ENCODE measurements at regions not wholly inside any gene's neighbourhood (a gene's known extent, or its start where the extent isn't known, plus 50 kb on each side); places are given as distances from the start of the nearest gene placed in this dataset.

DNA sequence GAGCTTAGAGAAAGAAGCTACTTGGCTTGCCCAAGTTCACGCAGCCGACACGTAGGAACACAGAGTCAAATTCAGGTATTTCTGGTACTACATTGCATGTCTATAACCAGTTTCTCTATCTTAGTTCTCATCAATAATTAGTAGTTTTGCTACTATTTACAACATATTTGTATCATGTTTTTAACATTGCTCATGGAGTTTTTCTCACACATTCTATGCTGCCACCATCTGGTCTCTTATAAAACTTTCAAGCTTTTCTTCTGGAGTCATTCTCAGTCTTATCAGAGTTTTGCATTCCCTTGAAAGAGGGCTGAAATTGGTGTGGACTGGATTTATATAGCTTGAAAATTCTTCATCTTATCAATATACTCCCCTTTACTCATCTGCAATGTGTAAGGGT lies 118.8 kb upstream of the PALMD start:
- no peak for TF ChIP-seq Cebpa-rat (IDR thresholded peaks at IDR 0.05)
- H3K4me2 ChIP-seq, result no peak overlapping the region

DNA sequence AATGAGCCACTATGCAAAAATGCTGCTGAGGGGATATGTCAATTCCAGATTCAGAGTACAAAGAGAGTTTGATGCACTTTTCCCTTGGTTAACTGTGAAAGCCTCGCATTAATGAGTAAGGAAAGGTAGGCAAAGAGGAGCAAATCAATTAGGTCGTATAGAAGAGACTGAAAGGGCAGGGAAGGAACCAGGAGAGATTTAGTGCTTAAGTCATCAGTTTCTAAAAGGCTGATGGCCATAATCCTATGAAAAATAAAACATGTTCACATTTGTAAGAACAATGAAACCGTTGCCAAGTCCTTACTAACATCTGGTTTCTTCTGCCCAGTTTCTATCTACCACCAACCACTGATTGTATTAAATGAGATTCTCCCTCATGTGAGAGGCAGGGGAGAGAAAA lies 118.4 kb upstream of the PALMD start:
- TF ChIP-seq Cebpa-rat (IDR thresholded peaks at IDR 0.05), result no peak
- no peak overlapping the region for H3K4me3 ChIP-seq
- no peaks in the 10 kb centered on the region for H3K36me3 ChIP-seq
- no peaks in the 10 kb centered on the region for H4K20me1 ChIP-seq
- no peak overlapping the region for H3K4me2 ChIP-seq
- no peak overlapping the region for H3K27ac ChIP-seq
- H3K9ac ChIP-seq, result no peak overlapping the region
- H3K9me3 ChIP-seq (replicated peaks in 1 of 11), result no peaks in the 10 kb centered on the region
- H3K27me3 ChIP-seq, result no peaks in the 10 kb centered on the region
- no peaks in the 10 kb centered on the region for H3K4me1 ChIP-seq

More for the DNA sequence above, 118.8 kb upstream of the PALMD start:
- Histone ChIP-seq H4K20me1 (no peaks in the 10 kb centered on the region), H3K9ac (no peak overlapping the region), H3K9me3 (replicated peaks in 1 of 11) (no peaks in the 10 kb centered on the region), H3K27me3 (no peaks in the 10 kb centered on the region), H3K27ac (no peak overlapping the region), H3K36me3 (no peaks in the 10 kb centered on the region), H3K4me1 (no peaks in the 10 kb centered on the region), H3K4me3 (no peak overlapping the region)

DNA sequence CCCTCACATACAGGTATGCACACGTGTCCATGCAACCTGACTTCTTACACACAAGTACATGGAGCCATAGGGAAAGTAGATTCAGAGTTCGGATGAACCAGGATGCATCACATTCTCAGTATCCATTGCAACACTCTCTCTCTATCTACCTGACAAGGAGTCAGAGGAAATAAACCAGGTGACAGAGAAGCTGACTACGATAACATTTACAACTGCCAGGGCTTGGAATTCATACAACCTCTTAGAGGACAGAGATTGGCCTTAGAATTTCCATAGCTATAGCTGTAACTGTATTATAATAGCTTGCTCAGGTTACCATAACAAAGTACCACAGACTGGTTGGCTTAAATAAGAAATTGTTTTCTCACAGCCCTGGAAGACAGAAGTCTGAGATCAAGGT lies 116.9 kb upstream of the PALMD start:
- Histone ChIP-seq H3K9ac (no peak overlapping the region), H3K9me3 (replicated peaks in 1 of 11) (no peaks in the 10 kb centered on the region), H3K4me3 (no peak overlapping the region), H3K4me1 (no peaks in the 10 kb centered on the region), H3K27ac (no peak overlapping the region), H3K27me3 (no peaks in the 10 kb centered on the region), H4K20me1 (no peaks in the 10 kb centered on the region), H3K36me3 (no peaks in the 10 kb centered on the region), H3K4me2 (no peak overlapping the region)
- TF ChIP-seq Cebpa-rat (IDR thresholded peaks at IDR 0.05), result no peak

DNA sequence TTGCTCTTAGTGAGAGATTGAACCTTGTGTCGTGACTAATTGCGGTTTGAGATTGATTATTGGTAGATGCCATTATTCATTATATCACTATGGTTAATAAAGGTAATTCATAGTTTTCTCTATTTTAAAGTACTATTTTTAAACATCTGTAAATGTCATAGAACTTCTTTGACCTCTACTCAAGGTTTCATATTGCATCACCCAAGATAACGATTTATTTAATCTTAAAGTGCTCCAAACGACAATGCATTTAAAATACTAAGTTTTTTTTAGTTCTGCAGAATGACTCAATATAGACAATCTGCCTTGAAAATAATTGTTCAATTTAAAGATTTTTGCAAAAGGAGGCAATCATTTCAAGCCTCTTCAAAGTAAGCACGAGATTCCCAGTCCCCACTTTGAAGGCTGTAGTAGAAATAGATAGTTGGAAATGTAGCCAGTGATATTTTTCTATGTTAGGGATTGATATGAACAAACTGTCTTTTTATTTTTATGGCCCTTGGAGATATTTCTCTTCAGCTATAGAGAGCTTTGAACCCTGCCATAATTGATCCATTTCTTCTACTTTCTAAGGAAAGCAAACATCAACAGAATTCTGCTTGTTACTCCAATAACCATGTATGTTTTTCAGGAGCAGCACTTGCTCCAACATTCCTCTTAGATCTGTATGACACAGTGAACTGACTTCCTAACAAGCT lies 114.2 kb upstream of the PALMD start:
- no peak overlapping the region for H3K4me3 ChIP-seq
- H3K9ac ChIP-seq, result no peak overlapping the region
- no peaks in the 10 kb centered on the region for H4K20me1 ChIP-seq
- no peak for TF ChIP-seq Cebpa-rat (IDR thresholded peaks at IDR 0.05)
- no peaks in the 10 kb centered on the region for H3K9me3 ChIP-seq (replicated peaks in 1 of 11)
- H3K4me2 ChIP-seq, result no peak overlapping the region
- no peaks in the 10 kb centered on the region for H3K27me3 ChIP-seq
- no peak overlapping the region for H3K27ac ChIP-seq
- no peaks in the 10 kb centered on the region for H3K4me1 ChIP-seq
- H3K36me3 ChIP-seq, result no peaks in the 10 kb centered on the region

DNA sequence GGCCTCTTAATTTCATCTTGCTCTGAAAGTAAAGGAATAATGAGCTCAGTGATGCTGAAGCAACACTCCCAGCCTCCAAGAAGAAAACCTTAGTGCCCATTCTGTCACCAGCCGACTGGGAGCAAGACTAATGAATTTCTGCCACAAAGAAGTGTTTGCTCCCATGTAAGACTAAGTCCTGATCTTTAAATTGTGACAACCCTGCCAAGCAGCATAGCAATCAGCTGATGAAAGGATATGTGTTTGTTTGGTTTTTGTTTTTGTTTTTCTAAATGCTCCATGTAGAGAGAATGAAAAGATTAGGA lies 113.7 kb upstream of the PALMD start:
- no peaks in the 10 kb centered on the region for H3K9me3 ChIP-seq (replicated peaks in 1 of 11)
- no peak overlapping the region for H3K4me2 ChIP-seq
- H4K20me1 ChIP-seq, result no peaks in the 10 kb centered on the region
- no peaks in the 10 kb centered on the region for H3K4me1 ChIP-seq
- H3K4me3 ChIP-seq, result no peak overlapping the region
- no peak for TF ChIP-seq Cebpa-rat (IDR thresholded peaks at IDR 0.05)
- no peaks in the 10 kb centered on the region for H3K36me3 ChIP-seq
- H3K9ac ChIP-seq, result no peak overlapping the region
- no peaks in the 10 kb centered on the region for H3K27me3 ChIP-seq
- no peak overlapping the region for H3K27ac ChIP-seq

DNA sequence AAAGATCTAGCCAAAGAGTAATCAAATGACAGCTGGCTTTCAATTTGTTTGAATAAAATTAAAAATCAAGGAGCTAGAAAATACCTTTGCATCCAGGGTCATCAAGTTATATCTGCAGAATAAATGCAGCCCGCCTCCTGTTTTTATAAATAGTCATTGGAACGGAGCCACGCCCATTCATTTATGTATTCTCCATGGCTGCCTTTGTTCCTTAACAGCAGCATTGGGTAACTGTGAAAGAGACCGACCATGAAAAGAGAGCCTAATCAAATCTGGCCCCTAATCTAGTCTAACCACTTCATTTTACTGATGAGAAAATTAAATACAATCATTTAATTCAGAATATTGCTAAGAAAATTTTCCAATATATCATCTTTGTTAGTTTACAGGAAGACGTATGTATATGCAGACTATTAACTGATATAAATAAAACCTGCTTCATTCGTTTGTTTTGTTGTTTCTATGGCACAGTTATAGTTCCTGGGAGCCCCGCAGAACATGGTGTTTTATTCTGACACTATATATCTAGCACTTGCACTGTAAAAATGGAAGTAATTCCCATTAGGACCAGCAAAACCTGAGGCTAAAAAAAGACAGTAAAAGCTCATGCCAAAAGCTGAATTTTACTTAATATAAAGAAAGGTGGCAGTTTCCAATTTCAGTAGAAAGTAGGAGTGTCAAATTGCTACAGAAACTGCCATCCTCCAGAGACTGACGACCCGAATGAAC lies 111.8 kb upstream of the PALMD start:
- Histone ChIP-seq H3K4me1 (no peaks in the 10 kb centered on the region), H3K9me3 (replicated peaks in 1 of 11) (no peaks in the 10 kb centered on the region), H3K27ac (no peak overlapping the region), H3K4me3 (no peak overlapping the region), H4K20me1 (no peaks in the 10 kb centered on the region), H3K27me3 (no peaks in the 10 kb centered on the region), H3K36me3 (no peaks in the 10 kb centered on the region), H3K4me2 (no peak overlapping the region), H3K9ac (no peak overlapping the region)
- no peak for TF ChIP-seq Cebpa-rat (IDR thresholded peaks at IDR 0.05)

DNA sequence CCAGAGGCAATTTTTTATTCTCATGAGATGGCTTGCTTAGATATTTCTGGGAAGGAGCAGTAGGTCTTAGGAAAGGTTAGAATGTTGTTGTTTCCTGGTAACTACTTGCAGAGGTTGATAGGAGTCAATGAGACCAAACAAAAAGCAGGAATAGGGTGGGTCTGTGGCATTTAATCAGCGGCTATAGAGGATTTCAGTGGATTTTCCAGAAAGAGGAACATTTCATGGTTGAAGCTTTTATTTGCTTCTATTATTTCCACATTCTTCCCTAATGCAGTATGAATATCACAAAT lies 111.3 kb upstream of the PALMD start:
- no peak overlapping the region for H3K4me2 ChIP-seq
- no peaks in the 10 kb centered on the region for H3K9me3 ChIP-seq (replicated peaks in 1 of 11)
- no peaks in the 10 kb centered on the region for H3K4me1 ChIP-seq
- no peaks in the 10 kb centered on the region for H3K36me3 ChIP-seq
- H3K27me3 ChIP-seq, result no peaks in the 10 kb centered on the region
- H3K9ac ChIP-seq, result no peak overlapping the region
- no peak overlapping the region for H3K4me3 ChIP-seq
- TF ChIP-seq Cebpa-rat (IDR thresholded peaks at IDR 0.05), result no peak
- no peaks in the 10 kb centered on the region for H4K20me1 ChIP-seq
- no peak overlapping the region for H3K27ac ChIP-seq

DNA sequence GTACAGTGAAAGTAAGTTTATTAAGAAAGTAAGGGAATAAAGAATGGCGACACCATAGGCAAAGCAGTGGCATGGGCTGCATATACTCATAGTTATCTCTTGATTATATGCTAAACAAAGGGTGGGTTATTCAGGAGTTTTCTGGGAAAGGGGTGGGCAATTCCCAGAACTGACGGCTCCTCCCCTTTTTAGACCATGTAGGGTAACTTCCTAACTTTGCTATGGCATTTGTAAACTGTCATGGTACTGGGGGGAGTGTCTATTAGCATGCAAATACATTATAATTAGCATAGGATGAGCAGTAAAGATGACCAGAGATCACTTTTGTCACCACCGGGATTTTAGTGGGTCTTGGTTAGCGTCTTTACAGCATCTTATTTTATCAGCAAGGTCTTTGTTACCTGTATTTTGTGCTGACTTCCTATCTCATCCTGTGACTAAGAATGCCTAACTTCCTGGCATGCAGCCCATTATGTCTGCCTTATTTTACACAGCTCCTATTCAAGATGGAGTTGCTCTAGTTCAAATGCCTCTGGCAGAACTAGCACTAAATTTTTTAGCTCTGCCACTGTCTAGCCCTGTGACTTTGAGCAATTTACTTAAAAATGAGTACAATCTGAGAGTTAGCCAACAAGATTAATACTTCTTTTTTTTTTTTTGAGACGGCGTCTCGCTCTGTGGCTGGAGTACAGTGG lies 110.3 kb upstream of the PALMD start:
- Histone ChIP-seq H3K9me3 (replicated peaks in 1 of 11) (no peaks in the 10 kb centered on the region), H3K27ac (no peak overlapping the region), H3K4me2 (no peak overlapping the region), H4K20me1 (no peaks in the 10 kb centered on the region), H3K27me3 (no peaks in the 10 kb centered on the region), H3K9ac (no peak overlapping the region), H3K4me1 (no peaks in the 10 kb centered on the region), H3K36me3 (no peaks in the 10 kb centered on the region), H3K4me3 (no peak overlapping the region)
- TF ChIP-seq Cebpa-rat (IDR thresholded peaks at IDR 0.05), result no peak

DNA sequence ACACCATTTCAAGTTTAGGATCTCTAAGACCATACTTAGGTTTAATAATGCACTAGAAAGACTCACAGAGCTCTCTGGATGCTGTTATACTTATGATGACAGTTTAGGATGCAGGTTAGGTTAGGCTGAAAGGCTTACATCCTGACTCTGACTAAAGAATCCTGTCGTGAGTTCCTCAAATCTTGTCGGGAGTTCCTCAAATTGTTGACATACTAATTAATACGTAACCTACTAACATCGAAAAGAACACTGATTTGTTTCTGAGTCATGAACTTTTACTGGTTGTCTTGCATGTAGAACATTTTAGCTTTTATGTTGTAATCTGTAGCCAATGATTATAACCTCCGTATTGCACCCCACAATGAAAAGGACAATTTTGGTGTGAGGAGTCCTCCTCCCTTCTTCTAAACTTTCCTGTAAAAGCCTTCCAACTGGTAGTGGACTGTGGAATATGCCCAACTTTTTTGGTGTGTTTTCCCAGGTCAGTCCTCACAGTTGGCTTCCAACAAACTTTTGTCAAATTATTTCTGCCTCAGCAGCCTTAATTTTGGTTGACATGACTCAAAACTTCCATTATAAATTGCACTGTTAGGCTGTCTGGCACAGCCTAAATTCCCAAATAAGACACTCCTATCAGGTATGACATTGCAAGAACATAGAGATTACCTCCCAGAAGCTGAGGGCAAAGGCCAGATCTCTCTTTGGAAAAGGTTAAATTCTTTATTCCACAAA lies 107.9 kb upstream of the PALMD start:
- Histone ChIP-seq H3K36me3 (no peaks in the 10 kb centered on the region), H3K4me3 (no peak overlapping the region), H3K27ac (no peak overlapping the region), H3K27me3 (no peaks in the 10 kb centered on the region), H3K4me1 (no peaks in the 10 kb centered on the region), H3K4me2 (no peak overlapping the region), H3K9me3 (replicated peaks in 1 of 11) (no peaks in the 10 kb centered on the region), H4K20me1 (no peaks in the 10 kb centered on the region), H3K9ac (no peak overlapping the region)
- no peak for TF ChIP-seq Cebpa-rat (IDR thresholded peaks at IDR 0.05)

Data from BLaER1 treated with 17β-estradiol and CSF1 and Interleukin-3, amounts not matched to agents 10 nM and 100 nM (cell line).